ENCODE measurements at regions not wholly inside any gene's neighbourhood (a gene's known extent, or its start where the extent isn't known, plus 50 kb on each side); places are given as distances from the start of the nearest gene placed in this dataset.

DNA sequence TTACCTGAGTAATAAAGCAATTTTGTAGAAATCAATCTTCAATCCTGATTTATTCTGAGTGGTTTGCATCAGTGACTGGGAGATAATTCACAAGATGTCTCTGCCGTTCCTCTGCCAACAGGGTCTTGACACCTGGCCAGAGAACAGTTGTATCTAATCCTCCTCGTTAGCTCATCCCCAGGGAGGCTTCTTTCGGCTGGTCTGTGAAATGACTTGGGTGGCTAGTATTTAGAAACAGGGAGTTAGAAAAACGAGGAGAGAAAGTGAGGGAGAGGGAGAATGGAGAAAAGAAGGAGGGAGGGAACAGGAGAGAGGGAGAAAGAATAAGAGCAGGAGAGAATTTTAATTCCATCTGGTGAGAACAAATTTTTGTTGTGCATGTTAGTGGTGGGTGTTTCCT is 600.2 kb upstream of the TLE4 start:
- TF ChIP-seq CTCF (conservative IDR thresholded peaks at IDR 0.05 in 1 of 2, IDR thresholded peaks at IDR 0.05 in 1 of 2; ENCODE audit: low read depth in 1 of 2, low read length in 2 of 2), result no peak
- no peak for TF ChIP-seq EZH2 (IDR thresholded peaks at IDR 0.05; ENCODE audit: low read length, missing control alignments)
